HUES48 (cell line): ENCODE measurements at regions not wholly inside any gene's neighbourhood (a gene's known extent, or its start where the extent isn't known, plus 50 kb on each side); places are given as distances from the start of the nearest gene placed in this dataset.
"Not testable (repeated sequence)": the region's sequence is repeated elsewhere in the genome, so short reads cannot be mapped to it uniquely, and the experiment has no call there.

Experiments
- H3K27ac ChIP-seq: one replicate; pipeline ENCODE4 v1.7.0; 2013; ENCODE audit warnings: low read depth, low read length, inconsistent platforms
- H3K27me3 ChIP-seq: 2 replicates; pipeline ENCODE4 v1.6.1; 2013; ENCODE audit warnings: mild to moderate bottlenecking, low read length; ENCODE audit not compliant: control insufficient read depth, insufficient read depth
- H3K36me3 ChIP-seq: 2 replicates; pipeline ENCODE4 v1.6.1; 2013; ENCODE audit warnings: low read length; ENCODE audit not compliant: control insufficient read depth, insufficient read depth
- H3K4me1 ChIP-seq: 2 replicates; pipeline ENCODE4 v1.6.1; 2013; ENCODE audit warnings: mild to moderate bottlenecking, low read length; ENCODE audit not compliant: control insufficient read depth, insufficient read depth
- H3K4me3 ChIP-seq: 2 replicates; pipeline ENCODE4 v1.5.1; 2013; ENCODE audit warnings: mild to moderate bottlenecking, low read depth, low read length
- H3K9ac ChIP-seq: 2 replicates; pipeline ENCODE4 v1.6.1; 2013; ENCODE audit warnings: mild to moderate bottlenecking, low read depth, low read length, moderate library complexity
- H3K9me3 ChIP-seq: 2 replicates; pipeline ENCODE4 v1.6.1; 2013; ENCODE audit warnings: low read length; ENCODE audit not compliant: control insufficient read depth, insufficient read depth

- Histone ChIP-seq H3K27me3 (no peaks in the 10 kb centered on the region), H3K9ac (no peak overlapping the region), H3K27ac (no peak overlapping the region), H3K4me3 (no peak overlapping the region), H3K36me3 (no peaks in the 10 kb centered on the region), H3K4me1 (peaks cover 5% of the 10 kb centered on the region; the same call in 1 of the 2 replicates), H3K9me3 (no peaks in the 10 kb centered on the region)
These were observed 71.3 kb upstream of the DGKB start for GRCh38 chr7:14973712-14974428.

- H3K9me3 ChIP-seq, H3K4me1 ChIP-seq, H3K4me3 ChIP-seq, H3K27me3 ChIP-seq, H3K36me3 ChIP-seq, H3K27ac ChIP-seq, H3K9ac ChIP-seq: not testable (repeated sequence)
These were observed 69.1 kb upstream of the DGKB start for GRCh38 chr7:14971678-14972077.

GRCh38 chr7:14967376-14967775, 64.8 kb upstream of the DGKB start:
- not testable (repeated sequence) for H3K4me1 ChIP-seq, H3K27ac ChIP-seq, H3K4me3 ChIP-seq, H3K27me3 ChIP-seq, H3K9ac ChIP-seq, H3K36me3 ChIP-seq, H3K9me3 ChIP-seq

GRCh38 chr7:14962778-14963177, 60.2 kb upstream of the DGKB start:
- no peaks in the 10 kb centered on the region for H3K36me3 ChIP-seq
- peaks cover 3% of the 10 kb centered on the region; the same call in 1 of the 2 replicates for H3K4me1 ChIP-seq
- no peaks in the 10 kb centered on the region for H3K9me3 ChIP-seq
- no peak overlapping the region for H3K4me3 ChIP-seq
- no peak overlapping the region for H3K9ac ChIP-seq
- H3K27ac ChIP-seq: no peak overlapping the region
- H3K27me3 ChIP-seq: no peaks in the 10 kb centered on the region

- no peaks in the 10 kb centered on the region for H3K36me3 ChIP-seq
- H3K9me3 ChIP-seq: no peaks in the 10 kb centered on the region
- no peak overlapping the region for H3K9ac ChIP-seq
- H3K27me3 ChIP-seq: no peaks in the 10 kb centered on the region
- H3K4me3 ChIP-seq: no peak overlapping the region
- peaks cover 3% of the 10 kb centered on the region; the same call in 1 of the 2 replicates for H3K4me1 ChIP-seq
- no peak overlapping the region for H3K27ac ChIP-seq
These were observed 58.2 kb upstream of the DGKB start for GRCh38 chr7:14960721-14961120.

DNA sequence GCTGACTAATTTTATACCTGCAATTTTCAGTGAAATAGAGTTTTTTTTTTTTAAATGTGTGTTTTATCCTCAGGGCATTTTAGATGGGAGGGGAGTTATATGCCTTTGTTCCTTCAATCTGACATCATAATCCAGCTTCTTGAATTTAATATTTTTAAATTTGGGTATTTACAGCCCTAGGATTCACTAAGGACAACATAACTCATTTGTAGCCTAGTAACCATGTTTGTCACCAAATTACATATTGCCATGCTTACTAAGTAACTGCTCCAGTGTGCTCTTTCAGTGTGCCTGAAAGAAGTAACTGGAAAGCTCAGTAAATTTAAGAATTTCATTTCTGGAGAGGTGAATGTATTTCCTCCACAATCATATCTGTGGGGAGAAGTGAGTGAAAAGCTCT, 56.8 kb upstream of the DGKB start:
- Histone ChIP-seq H3K4me3 (no peak overlapping the region), H3K9me3 (no peaks in the 10 kb centered on the region), H3K36me3 (no peaks in the 10 kb centered on the region), H3K9ac (no peak overlapping the region), H3K27ac (no peak overlapping the region), H3K27me3 (no peaks in the 10 kb centered on the region), H3K4me1 (peaks cover 3% of the 10 kb centered on the region; the same call in 1 of the 2 replicates)

GRCh38 chr7:14954035-14954434, 51.5 kb upstream of the DGKB start:
- Histone ChIP-seq H3K4me3 (no peak overlapping the region), H3K27me3 (no peaks in the 10 kb centered on the region)

More at GRCh38 chr7:14954035-14954434, 51.5 kb upstream of the DGKB start:
- H3K36me3 ChIP-seq: no peaks in the 10 kb centered on the region
- no peaks in the 10 kb centered on the region for H3K9me3 ChIP-seq
- no peak overlapping the region for H3K27ac ChIP-seq
- H3K4me1 ChIP-seq: peaks cover 9% of the 10 kb centered on the region; the same call in 1 of the 2 replicates
- no peak overlapping the region for H3K9ac ChIP-seq
